Endothelial cell of umbilical vein (primary cell): ENCODE measurements at regions not wholly inside any gene's neighbourhood (a gene's known extent, or its start where the extent isn't known, plus 50 kb on each side); places are given as distances from the start of the nearest gene placed in this dataset.

Experiments
- BruUV-seq: library from RNA; stranded (reverse); fragments of 400-500 nt; replicated peaks from 2 replicates; lab custom pipeline; 2021; lab: Mats Ljungman, UMichigan
- CTCF ChIA-PET: fragments of 300-600, 350-600 bp; sonication (Branson Sonifier 250); formaldehyde crosslinking; loops from one replicate; lab custom pipeline; 2021; ENCODE audit warnings: antibody characterized with exemption, inconsistent platforms; lab: Charles Lee
- POLR2A ChIA-PET: fragments of 300-600, 350-600 bp; sonication (Branson Sonifier 250); formaldehyde crosslinking; loops from one replicate; lab custom pipeline; 2021; ENCODE audit warnings: antibody characterized with exemption, inconsistent platforms; lab: Charles Lee
- DNase-seq: peaks from one replicate; pipeline ENCODE4 v3.0.0-alpha.2; 2011; ENCODE audit warnings: low read depth, low spot score
- FAIRE-seq: peaks from 2 replicates; lab custom pipeline; 2011; peaks lifted over from hg19 to GRCh38; lab: Jason Lieb, UNC
- H2AFZ ChIP-seq: 2 replicates; pipeline ENCODE4 v1.6.0; 2012; ENCODE audit warnings: low read depth, low read length, control low read depth, inconsistent platforms
- H3K27ac ChIP-seq: 2 replicates; pipeline ENCODE4 v1.5.1; 2011; ENCODE audit warnings: low read depth, mild to moderate bottlenecking, control low read depth, low read length, moderate library complexity; ENCODE audit not compliant: insufficient read depth
- H3K27me3 ChIP-seq, 2 experiments: 2 replicates each; pipeline versions ENCODE4 v1.6.0 to v1.6.1; 2011; ENCODE audit warnings: low read length in 2 of 2, mixed read lengths in 1 of 2; ENCODE audit not compliant: control insufficient read depth in 2 of 2, insufficient read depth in 2 of 2
- H3K36me3 ChIP-seq, 2 experiments: 2 replicates in 1 of 2; 3 replicates in 1 of 2; pipeline ENCODE4 v1.5.1; 2011; ENCODE audit warnings: low read length in 2 of 2, mild to moderate bottlenecking in 1 of 2, moderate library complexity in 1 of 2; ENCODE audit not compliant: control insufficient read depth in 2 of 2, insufficient read depth in 2 of 2; ENCODE audit errors: extremely low read depth in 1 of 2
- H3K4me1 ChIP-seq: 3 replicates; pipeline ENCODE4 v1.5.1; 2011; ENCODE audit warnings: mild to moderate bottlenecking, low read length; ENCODE audit not compliant: control insufficient read depth, insufficient read depth; ENCODE audit errors: extremely low read depth
- H3K4me2 ChIP-seq: 2 replicates; pipeline ENCODE4 v1.6.1; 2011; ENCODE audit warnings: low read length, control low read depth, mixed read lengths; ENCODE audit not compliant: insufficient read depth
- H3K4me3 ChIP-seq, 3 experiments: fragments of 200-600 bp in 1 of 3; sonication (generic), shearing (Covaris generic) in 1 of 3; replicated peaks in 1 of 3; 2 replicates each; pipeline ENCODE4 v1.5.1; 2011 to 2016; ENCODE audit warnings: control low read depth in 3 of 3, low read length in 3 of 3, mild to moderate bottlenecking in 2 of 3, inconsistent platforms in 1 of 3, low read depth in 1 of 3, moderate library complexity in 1 of 3; ENCODE audit not compliant: insufficient read depth in 1 of 3
- H3K79me2 ChIP-seq: 2 replicates; pipeline ENCODE4 v1.6.0; 2012; ENCODE audit warnings: low read length, inconsistent platforms; ENCODE audit not compliant: control insufficient read depth, insufficient read depth
- H3K9ac ChIP-seq: replicated peaks from 2 replicates; pipeline ENCODE3; 2011; ENCODE audit warnings: low read length, control low read depth; ENCODE audit not compliant: insufficient read depth; ENCODE audit errors: extremely low read depth
- H3K9me1 ChIP-seq: replicated peaks from 3 replicates; pipeline ENCODE4 v1.6.0; 2011; ENCODE audit warnings: mild to moderate bottlenecking, low read length; ENCODE audit not compliant: control insufficient read depth, insufficient read depth; ENCODE audit errors: extremely low read depth
- H3K9me3 ChIP-seq: replicated peaks from 2 replicates; pipeline ENCODE4 v1.5.1; 2012; ENCODE audit warnings: low read length, inconsistent platforms; ENCODE audit not compliant: control insufficient read depth, insufficient read depth
- H4K20me1 ChIP-seq: replicated peaks from 2 replicates; pipeline ENCODE3; 2011; ENCODE audit warnings: mild to moderate bottlenecking, low read length; ENCODE audit not compliant: control insufficient read depth, insufficient read depth; ENCODE audit errors: extremely low read depth
- CTCF ChIP-seq, 2 donors: IDR thresholded peaks; 1 replicate in 1 of 2; 2 replicates in 1 of 2; pipeline ENCODE4 v1.5.1; 2011; ENCODE audit warnings: low read length in 2 of 2, mild to moderate bottlenecking in 2 of 2, moderate library complexity in 2 of 2, control low read depth in 1 of 2, inconsistent platforms in 1 of 2, low read depth in 1 of 2; ENCODE audit not compliant: insufficient read depth in 1 of 2; ENCODE audit errors: extremely low read depth in 1 of 2
- EZH2 ChIP-seq: IDR thresholded peaks from 2 replicates; pipeline ENCODE4 v1.6.1; 2012; ENCODE audit warnings: borderline replicate concordance, low read depth, mild to moderate bottlenecking, moderate library complexity, low read length, inconsistent platforms; ENCODE audit not compliant: severe bottlenecking
- FOS ChIP-seq: IDR thresholded peaks from 2 replicates; pipeline ENCODE4 v1.6.1; 2011; ENCODE audit warnings: mild to moderate bottlenecking, low read length, moderate library complexity, borderline replicate concordance; ENCODE audit not compliant: insufficient read depth
- GATA2 ChIP-seq: IDR thresholded peaks from 2 replicates; pipeline ENCODE4 v1.7.0; 2011; ENCODE audit warnings: low read depth, mild to moderate bottlenecking, moderate library complexity, mixed read lengths, low read length; ENCODE audit not compliant: insufficient read length, insufficient read depth
- JUN ChIP-seq: IDR thresholded peaks from 2 replicates; pipeline ENCODE4 v1.6.1; 2011; ENCODE audit warnings: borderline replicate concordance, low read depth; ENCODE audit not compliant: insufficient read length, insufficient read depth
- MAX ChIP-seq: IDR thresholded peaks from 2 replicates; pipeline ENCODE4 v1.6.1; 2011; ENCODE audit not compliant: insufficient read depth, insufficient read length
- MYC ChIP-seq: IDR thresholded peaks from one replicate; pipeline ENCODE4 v1.6.1; 2011; ENCODE audit warnings: mild to moderate bottlenecking, low read depth, low read length
- POLR2A ChIP-seq: IDR thresholded peaks from 2 replicates; pipeline ENCODE4 v1.6.1; 2012; ENCODE audit warnings: low read depth, mild to moderate bottlenecking, control low read depth, low read length
- POLR2AphosphoS5 ChIP-seq: IDR thresholded peaks from 2 replicates; pipeline ENCODE4 v1.6.1; 2012; ENCODE audit warnings: low read depth, mild to moderate bottlenecking, control low read depth, low read length, moderate library complexity; ENCODE audit not compliant: insufficient read depth
- dilution Hi-C: fragments of 300-500 bp; cut with MboI; formaldehyde crosslinking; loops from one replicate; pipeline ENCODE4 v1.15.0; 2019; ENCODE audit warnings: low sequenced_read_pairs; ENCODE audit not compliant: extremely low pct_ligation_motif_present
- intact Hi-C: fragments of 100-400 bp; cut with micrococcal nuclease; formaldehyde crosslinking; loops from one replicate; pipeline ENCODE4 v1.10.0; 2022

GRCh38 chr2:71827524-71827901, 320.1 kb downstream of the CYP26B1 start:
- no peak overlapping the region for H3K4me3 ChIP-seq
- no peaks in the 10 kb centered on the region for H3K4me1 ChIP-seq
- peaks cover 8 to 29% of the 10 kb centered on the region in 2 experiments for H3K27me3 ChIP-seq
- no peak overlapping the region for H3K27ac ChIP-seq
- H3K79me2 ChIP-seq = no peaks in the 10 kb centered on the region
- DNase-seq (no peak), FAIRE-seq (no peak)
- H2AFZ ChIP-seq = no peak overlapping the region
- no TSS peak for BruUV-seq
- TF ChIP-seq CTCF (IDR thresholded peaks at IDR 0.05; ENCODE audit: extremely low read depth in 1 of 2, insufficient read depth in 1 of 2, low read depth in 1 of 2, low read length in 2 of 2) = no peak
- TF ChIP-seq POLR2A = no peak
- no peak for TF ChIP-seq EZH2
- no peak for TF ChIP-seq MAX
- TF ChIP-seq POLR2AphosphoS5 = no peak
- TF ChIP-seq FOS = no peak
- no peak for TF ChIP-seq GATA2
- no peak for TF ChIP-seq MYC
- TF ChIP-seq JUN = no peak
- dilution Hi-C loops (no loop called here), intact Hi-C loops (no loop called here)
- no peak overlapping the region for H3K4me2 ChIP-seq
- no peak overlapping the region for H3K9ac ChIP-seq
- no peaks in the 10 kb centered on the region for H3K36me3 ChIP-seq
- no peaks in the 10 kb centered on the region for H3K9me3 ChIP-seq
- ChIA-PET CTCF (interaction anchor here (1.1 to 3.3 kb wide), 2 partner anchors 29 to 47 kb away, joined by 3 to 10 read pairs; no protein-coding TSS in a partner anchor), POLR2A (no interaction called here)
- no peaks in the 10 kb centered on the region for H4K20me1 ChIP-seq
- no peaks in the 10 kb centered on the region for H3K9me1 ChIP-seq
